ENCODE measurements at regions not wholly inside any gene's neighbourhood (a gene's known extent, or its start where the extent isn't known, plus 50 kb on each side); places are given as distances from the start of the nearest gene placed in this dataset.

DNA sequence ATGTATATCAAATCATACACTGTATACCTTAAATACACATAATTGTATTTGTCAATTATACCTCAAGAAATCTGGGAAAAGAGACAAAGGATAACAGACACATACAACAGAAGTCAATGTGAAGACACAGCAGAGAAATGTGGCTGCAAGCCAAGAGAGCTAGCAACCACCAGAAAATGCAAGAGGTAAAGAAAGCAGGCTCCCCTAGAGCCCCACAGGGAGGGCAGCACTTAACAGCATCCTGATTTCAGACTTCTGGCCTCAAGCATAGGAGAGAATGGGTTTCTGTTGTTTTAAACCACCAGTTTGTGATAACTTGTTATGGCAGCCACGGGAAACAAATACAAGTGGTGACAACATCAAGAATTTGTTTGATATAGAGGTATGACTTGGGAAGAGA is 1197.2 kb downstream of the SORCS1 start:
- TF ChIP-seq CTCF (IDR thresholded peaks at IDR 0.05) (no peak), POLR2A (IDR thresholded peaks at IDR 0.05) (no peak)
- intact Hi-C loops (cut with DNase I; ENCODE audit: low total_unique reads) = no loop called here
- DNase-seq (ENCODE audit: low spot score in 2 of 2) = no peak
- no peak overlapping the region for H3K4me3 ChIP-seq (ENCODE audit: low read depth, poor library complexity, severe bottlenecking)
- 56 to 77% methylated on average over 1 of the region's 1 CpG for WGBS, 2 donors

GRCh38 chr10:105965141-105965540 is 1199.4 kb downstream of the SORCS1 start:
- WGBS, 2 donors = 55 to 73% methylated on average over 1 of the region's 1 CpG

DNA sequence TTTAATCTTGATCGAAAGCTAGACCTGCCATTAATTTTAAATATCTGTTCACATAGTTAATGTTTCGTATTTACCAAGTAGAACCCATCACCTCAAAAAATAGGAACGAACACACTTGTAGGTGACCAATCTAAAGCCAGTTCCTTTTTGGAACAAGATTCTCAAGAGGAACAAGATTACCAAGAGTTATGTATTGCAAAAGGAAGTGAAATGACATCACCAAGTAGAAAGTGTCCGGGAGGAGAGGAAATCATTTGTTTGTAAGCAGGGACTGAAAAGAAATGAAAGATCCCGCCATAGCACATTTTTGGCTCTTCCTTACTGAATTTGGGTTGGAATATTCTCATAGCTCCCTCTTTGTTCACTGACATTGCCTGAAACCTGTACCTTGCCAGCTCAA is 1200.5 kb downstream of the SORCS1 start:
- no peak for DNase-seq (ENCODE audit: low spot score in 2 of 2)
- no peak overlapping the region for H3K4me3 ChIP-seq (ENCODE audit: low read depth, poor library complexity, severe bottlenecking)
- 69% methylated on average over 5 of the region's 5 CpGs for WGBS, 2 donors
- TF ChIP-seq POLR2A (IDR thresholded peaks at IDR 0.05) = no peak
- intact Hi-C loops (cut with DNase I; ENCODE audit: low total_unique reads) = no loop called here

More at GRCh38 chr10:105965141-105965540, 1199.4 kb downstream of the SORCS1 start:
- no peak for DNase-seq (ENCODE audit: low spot score in 2 of 2)
- intact Hi-C loops (cut with DNase I; ENCODE audit: low total_unique reads) = no loop called here
- H3K4me3 ChIP-seq (ENCODE audit: low read depth, poor library complexity, severe bottlenecking) = no peak overlapping the region
- TF ChIP-seq CTCF (IDR thresholded peaks at IDR 0.05) = no peak
- TF ChIP-seq POLR2A (IDR thresholded peaks at IDR 0.05) = no peak

- TF ChIP-seq POLR2A (IDR thresholded peaks at IDR 0.05) = no peak
- TF ChIP-seq CTCF (IDR thresholded peaks at IDR 0.05) = no peak
- WGBS, 2 donors = 7 to 14% methylated on average over 1 of the region's 1 CpG
- intact Hi-C loops (cut with DNase I; ENCODE audit: low total_unique reads) = no loop called here
- no peak for DNase-seq (ENCODE audit: low spot score in 2 of 2)
- H3K4me3 ChIP-seq (ENCODE audit: low read depth, poor library complexity, severe bottlenecking) = no peak overlapping the region
Measured at GRCh38 chr10:105963334-105963884, 1201.1 kb downstream of the SORCS1 start.

DNA sequence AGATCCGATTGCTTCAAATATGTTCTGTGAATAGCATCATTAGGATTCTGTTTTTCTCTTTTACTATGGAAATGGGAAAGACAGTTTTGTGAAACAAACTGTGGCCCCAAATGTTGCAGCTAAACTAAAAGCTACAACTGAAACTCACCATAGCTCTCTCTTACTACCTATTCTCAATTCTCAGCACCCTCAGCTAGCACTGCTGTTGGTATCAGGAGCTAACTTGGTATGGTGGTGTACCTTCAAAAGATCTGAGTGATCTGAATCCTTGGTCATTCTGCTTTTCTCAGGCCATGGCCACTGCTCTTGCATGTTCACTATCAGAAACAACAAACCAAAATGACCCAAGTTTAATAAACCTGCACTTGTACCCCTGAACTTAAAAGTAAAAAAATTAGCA is 1208.0 kb downstream of the SORCS1 start:
- H3K4me3 ChIP-seq (ENCODE audit: low read depth, poor library complexity, severe bottlenecking) = no peak overlapping the region
- intact Hi-C loops (cut with DNase I; ENCODE audit: low total_unique reads) = no loop called here
- no peak for DNase-seq (ENCODE audit: low spot score in 2 of 2)
- WGBS, 2 donors = 93 to 94% methylated on average over 1 of the region's 1 CpG
- TF ChIP-seq POLR2A (IDR thresholded peaks at IDR 0.05) (no peak), CTCF (IDR thresholded peaks at IDR 0.05) (no peak)

DNA sequence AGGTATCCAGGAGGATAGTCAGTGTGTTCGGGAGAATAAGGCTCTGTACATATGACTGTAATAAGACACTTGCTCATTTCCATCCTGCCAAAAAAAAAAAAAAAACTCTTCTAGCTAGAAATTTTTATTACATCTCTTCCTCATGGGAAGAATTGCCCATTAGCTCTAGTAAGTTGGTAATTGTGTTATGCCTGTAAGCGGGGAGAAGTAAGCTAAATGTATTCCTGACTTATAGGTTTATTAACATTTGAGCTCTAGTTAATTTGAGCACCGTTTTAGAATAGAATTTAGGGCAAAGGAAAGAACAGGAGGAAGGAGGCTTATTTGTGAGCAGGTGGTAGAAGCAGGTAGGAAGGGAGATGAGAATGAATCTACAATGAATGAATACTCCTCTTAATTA is 1210.6 kb downstream of the SORCS1 start:
- intact Hi-C loops (cut with DNase I; ENCODE audit: low total_unique reads) = no loop called here
- TF ChIP-seq CTCF (IDR thresholded peaks at IDR 0.05) (no peak), POLR2A (IDR thresholded peaks at IDR 0.05) (no peak)
- no peak overlapping the region for H3K4me3 ChIP-seq (ENCODE audit: low read depth, poor library complexity, severe bottlenecking)
- DNase-seq (ENCODE audit: low spot score in 2 of 2) = no peak
- WGBS, 2 donors = 83 to 89% methylated on average over 3 of the region's 3 CpGs

All from lower leg skin (tissue), 4 donors.